ENCODE measurements at regions not wholly inside any gene's neighbourhood (a gene's known extent, or its start where the extent isn't known, plus 50 kb on each side); places are given as distances from the start of the nearest gene placed in this dataset.

- no peak overlapping the region for H3K27ac ChIP-seq
- TF ChIP-seq, protein P1, sequence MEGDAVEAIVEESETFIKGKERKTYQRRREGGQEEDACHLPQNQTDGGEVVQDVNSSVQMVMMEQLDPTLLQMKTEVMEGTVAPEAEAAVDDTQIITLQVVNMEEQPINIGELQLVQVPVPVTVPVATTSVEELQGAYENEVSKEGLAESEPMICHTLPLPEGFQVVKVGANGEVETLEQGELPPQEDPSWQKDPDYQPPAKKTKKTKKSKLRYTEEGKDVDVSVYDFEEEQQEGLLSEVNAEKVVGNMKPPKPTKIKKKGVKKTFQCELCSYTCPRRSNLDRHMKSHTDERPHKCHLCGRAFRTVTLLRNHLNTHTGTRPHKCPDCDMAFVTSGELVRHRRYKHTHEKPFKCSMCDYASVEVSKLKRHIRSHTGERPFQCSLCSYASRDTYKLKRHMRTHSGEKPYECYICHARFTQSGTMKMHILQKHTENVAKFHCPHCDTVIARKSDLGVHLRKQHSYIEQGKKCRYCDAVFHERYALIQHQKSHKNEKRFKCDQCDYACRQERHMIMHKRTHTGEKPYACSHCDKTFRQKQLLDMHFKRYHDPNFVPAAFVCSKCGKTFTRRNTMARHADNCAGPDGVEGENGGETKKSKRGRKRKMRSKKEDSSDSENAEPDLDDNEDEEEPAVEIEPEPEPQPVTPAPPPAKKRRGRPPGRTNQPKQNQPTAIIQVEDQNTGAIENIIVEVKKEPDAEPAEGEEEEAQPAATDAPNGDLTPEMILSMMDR (conservative IDR thresholded peaks at IDR 0.05): no peak
- TF ChIP-seq ZFX (IDR thresholded peaks at IDR 0.05): no peak
Measured at GRCh38 chrX:9379697-9380551, 84.9 kb upstream of the TBL1X start.

DNA sequence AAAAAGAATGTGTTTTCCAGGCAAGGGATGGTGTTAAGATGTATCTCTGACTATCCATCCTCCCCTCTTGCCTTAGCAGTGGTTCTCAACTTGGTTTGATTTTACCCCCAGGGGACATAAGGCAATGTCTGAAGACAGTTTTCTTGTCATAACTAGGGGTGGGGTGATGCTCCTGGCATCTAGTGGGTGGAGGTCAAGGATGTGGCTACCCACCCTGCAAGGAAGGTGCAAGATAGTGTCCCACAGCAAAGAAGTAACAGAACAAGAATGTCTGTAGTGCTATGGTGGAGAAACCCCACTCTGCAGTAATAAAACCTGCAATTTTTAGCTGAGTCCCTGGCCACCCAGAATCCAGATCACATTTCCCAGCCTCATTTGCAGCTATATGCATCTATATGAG, 81.2 kb upstream of the TBL1X start:
- TF ChIP-seq, protein P1 (conservative IDR thresholded peaks at IDR 0.05): no peak
- TF ChIP-seq ZFX (IDR thresholded peaks at IDR 0.05): no peak
- H3K27ac ChIP-seq: no peak overlapping the region

DNA sequence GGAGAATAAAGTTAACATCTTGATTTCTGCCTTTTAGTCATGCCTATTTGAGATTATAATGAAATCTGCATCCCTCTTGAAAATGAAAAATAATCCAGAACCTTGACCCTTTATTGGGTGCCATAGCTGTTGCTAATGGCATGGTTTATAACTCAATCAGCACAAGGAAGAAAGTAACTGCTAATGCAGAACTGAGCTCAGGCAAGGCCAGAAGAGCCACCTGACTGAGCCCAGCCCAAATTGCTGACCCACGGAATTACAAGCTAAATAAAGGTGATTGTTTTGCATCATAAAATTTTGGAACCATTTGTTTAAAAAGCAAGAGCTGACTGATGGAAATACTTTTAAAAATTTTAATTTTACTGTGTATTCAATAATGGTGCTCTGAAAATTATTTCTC, 76.4 kb upstream of the TBL1X start:
- no peak overlapping the region for H3K27ac ChIP-seq
- TF ChIP-seq, protein P1 (conservative IDR thresholded peaks at IDR 0.05): no peak

DNA sequence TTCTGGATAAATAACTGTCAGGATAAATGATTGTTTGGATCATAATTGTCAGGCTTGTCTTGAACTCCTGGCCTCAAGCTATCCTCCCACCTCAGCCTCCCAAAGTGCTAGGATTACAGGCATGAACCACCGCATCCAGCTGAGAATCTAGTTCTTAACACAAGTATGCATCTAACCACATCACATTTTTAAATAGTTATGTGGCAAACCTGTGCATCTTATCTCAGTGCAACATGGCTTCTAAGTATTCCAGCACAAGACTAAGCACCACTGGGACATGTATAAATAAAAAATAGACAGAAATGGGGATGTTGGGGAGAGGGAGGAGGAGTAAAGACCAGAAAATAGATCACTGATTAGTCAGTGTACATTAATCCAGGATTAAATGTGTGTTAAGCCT, 74.7 kb upstream of the TBL1X start:
- no peak overlapping the region for H3K27ac ChIP-seq

DNA sequence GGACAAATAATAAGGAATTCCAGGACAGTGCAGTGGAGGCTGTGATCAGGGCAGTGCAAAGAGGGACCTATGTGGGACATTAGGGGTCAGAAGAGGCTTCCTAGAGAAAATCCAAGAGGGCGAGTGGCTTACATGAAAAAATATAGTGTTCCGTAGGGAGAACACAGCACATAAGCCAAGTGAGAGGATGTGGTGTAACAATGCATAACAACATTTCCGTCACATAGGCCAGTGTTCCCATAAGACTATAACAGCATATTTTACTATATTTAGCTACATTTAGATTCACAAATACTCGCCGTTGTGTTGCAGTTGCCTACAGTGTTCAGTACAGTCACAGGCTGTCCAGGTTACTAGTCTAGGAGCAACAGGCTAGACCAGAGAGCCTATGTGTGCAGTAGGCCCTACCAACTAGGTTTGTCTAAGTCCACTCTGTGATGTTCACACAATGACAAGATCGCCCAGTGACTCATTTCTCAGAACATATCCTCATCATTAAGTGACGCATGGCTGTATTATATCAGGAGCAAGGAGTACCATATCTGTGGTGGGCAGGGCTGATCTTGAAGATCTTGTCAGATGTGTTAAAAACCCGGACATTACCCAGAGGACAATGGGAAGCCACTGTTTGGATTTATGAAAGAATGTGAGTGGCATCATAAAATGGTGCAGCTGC, 74.0 kb upstream of the TBL1X start:
- no peak overlapping the region for H3K27ac ChIP-seq
- TF ChIP-seq, protein P1 (conservative IDR thresholded peaks at IDR 0.05): no peak
- no peak for TF ChIP-seq ZFX (IDR thresholded peaks at IDR 0.05)

More for the DNA sequence above, 74.7 kb upstream of the TBL1X start:
- no peak for TF ChIP-seq ZFX (IDR thresholded peaks at IDR 0.05)
- TF ChIP-seq, protein P1 (conservative IDR thresholded peaks at IDR 0.05): no peak

GRCh38 chrX:9392445-9392844, 72.4 kb upstream of the TBL1X start:
- no peak overlapping the region for H3K27ac ChIP-seq
- TF ChIP-seq, protein P1 (conservative IDR thresholded peaks at IDR 0.05): no peak
- no peak for TF ChIP-seq ZFX (IDR thresholded peaks at IDR 0.05)

DNA sequence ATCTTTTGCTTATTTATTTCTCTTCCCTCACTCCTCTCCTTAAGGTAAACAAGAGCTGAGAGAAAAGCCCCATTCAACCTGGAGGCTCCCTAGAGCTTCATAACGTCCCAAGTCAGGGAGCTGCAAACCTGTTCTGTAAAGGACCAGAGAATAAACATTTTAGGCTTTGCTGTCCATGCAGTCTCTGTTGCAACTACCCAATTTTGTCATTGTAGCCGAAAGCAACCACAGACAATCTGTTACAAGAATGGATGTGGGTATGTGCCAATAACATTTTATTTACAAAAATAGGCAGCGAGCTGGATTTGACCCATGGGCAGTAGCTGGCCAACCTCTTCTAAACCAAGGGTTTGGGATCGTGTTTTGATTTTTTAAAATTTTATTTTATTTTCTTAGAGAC, 71.3 kb upstream of the TBL1X start:
- TF ChIP-seq, protein P1 (conservative IDR thresholded peaks at IDR 0.05): no peak
- TF ChIP-seq ZFX (IDR thresholded peaks at IDR 0.05): no peak
- no peak overlapping the region for H3K27ac ChIP-seq

All from C4-2B (cell line).